Uterus (tissue), 2 donors: ENCODE measurements at regions not wholly inside any gene's neighbourhood (a gene's known extent, or its start where the extent isn't known, plus 50 kb on each side); places are given as distances from the start of the nearest gene placed in this dataset.

Experiments
- POLR2A ChIP-seq, 2 donors: fragments of 450-650 bp; IDR thresholded peaks; one replicate each; pipeline ENCODE4 v1.6.1; 2016; ENCODE audit warnings: antibody characterized with exemption in 2 of 2, mild to moderate bottlenecking in 1 of 2, moderate library complexity in 1 of 2
- TF ChIP-seq, protein P1 (sequence below), 4 experiments: fragments of 200-600 bp in 2 of 4; fragments of 450-650 bp in 2 of 4; sonication (generic) in 2 of 4; IDR thresholded peaks; one replicate each; pipeline ENCODE4 v1.5.1; 2016 to 2019; ENCODE audit warnings: antibody characterized with exemption in 4 of 4, mild to moderate bottlenecking in 2 of 4, moderate library complexity in 1 of 4

DNA sequence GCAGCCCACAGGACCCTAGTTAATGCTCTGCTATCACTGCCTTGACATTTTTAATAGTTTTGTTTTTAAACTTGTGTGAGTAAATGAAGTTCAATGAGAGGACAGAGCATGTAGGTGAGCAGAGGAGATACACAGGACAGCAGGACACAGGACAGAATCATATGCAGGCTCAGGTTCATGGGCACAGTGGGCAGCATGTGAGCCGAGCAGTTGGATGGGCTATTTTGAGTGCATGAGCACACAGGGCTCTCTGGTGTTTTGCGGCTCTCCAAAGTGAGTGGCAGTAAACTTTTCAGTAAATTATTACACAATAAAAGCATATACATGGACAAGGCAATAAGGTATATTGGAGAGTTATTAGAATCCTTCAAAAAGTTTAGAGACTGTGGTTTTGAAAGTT lies 189.7 kb upstream of the OR4E1 start:
- TF ChIP-seq, protein P1, sequence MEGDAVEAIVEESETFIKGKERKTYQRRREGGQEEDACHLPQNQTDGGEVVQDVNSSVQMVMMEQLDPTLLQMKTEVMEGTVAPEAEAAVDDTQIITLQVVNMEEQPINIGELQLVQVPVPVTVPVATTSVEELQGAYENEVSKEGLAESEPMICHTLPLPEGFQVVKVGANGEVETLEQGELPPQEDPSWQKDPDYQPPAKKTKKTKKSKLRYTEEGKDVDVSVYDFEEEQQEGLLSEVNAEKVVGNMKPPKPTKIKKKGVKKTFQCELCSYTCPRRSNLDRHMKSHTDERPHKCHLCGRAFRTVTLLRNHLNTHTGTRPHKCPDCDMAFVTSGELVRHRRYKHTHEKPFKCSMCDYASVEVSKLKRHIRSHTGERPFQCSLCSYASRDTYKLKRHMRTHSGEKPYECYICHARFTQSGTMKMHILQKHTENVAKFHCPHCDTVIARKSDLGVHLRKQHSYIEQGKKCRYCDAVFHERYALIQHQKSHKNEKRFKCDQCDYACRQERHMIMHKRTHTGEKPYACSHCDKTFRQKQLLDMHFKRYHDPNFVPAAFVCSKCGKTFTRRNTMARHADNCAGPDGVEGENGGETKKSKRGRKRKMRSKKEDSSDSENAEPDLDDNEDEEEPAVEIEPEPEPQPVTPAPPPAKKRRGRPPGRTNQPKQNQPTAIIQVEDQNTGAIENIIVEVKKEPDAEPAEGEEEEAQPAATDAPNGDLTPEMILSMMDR (IDR thresholded peaks at IDR 0.05): no peak
- no peak for TF ChIP-seq POLR2A (IDR thresholded peaks at IDR 0.05)
